ACC112 (cell line): ENCODE measurements at regions not wholly inside any gene's neighbourhood (a gene's known extent, or its start where the extent isn't known, plus 50 kb on each side); places are given as distances from the start of the nearest gene placed in this dataset.
"Not testable (repeated sequence)": the region's sequence is repeated elsewhere in the genome, so short reads cannot be mapped to it uniquely, and the experiment has no call there.

ENCODE experiments used
- H2AFZ ChIP-seq: fragments of 200-600 bp; sonication (generic); one replicate; pipeline ENCODE4 v1.6.0; 2017; ENCODE audit warnings: antibody characterized with exemption, low read length; ENCODE audit not compliant: unreplicated experiment
- H3K27ac ChIP-seq: fragments of 200-600 bp; sonication (generic); 2 replicates; pipeline ENCODE4 v1.5.1; 2014; ENCODE audit warnings: low read depth, mild to moderate bottlenecking, antibody characterized with exemption, low read length, moderate library complexity
- H3K27me3 ChIP-seq: fragments of 200-600 bp; sonication (generic); 2 replicates; pipeline ENCODE4 v1.6.1; 2014; ENCODE audit warnings: mild to moderate bottlenecking, antibody characterized with exemption, low read length, moderate library complexity, mixed read lengths; ENCODE audit not compliant: insufficient read depth
- H3K36me3 ChIP-seq: fragments of 200-600 bp; sonication (generic); 2 replicates; pipeline ENCODE4 v1.6.1; 2016; ENCODE audit warnings: mild to moderate bottlenecking, antibody characterized with exemption, low read length, moderate library complexity, mixed read lengths; ENCODE audit not compliant: insufficient read depth
- H3K4me1 ChIP-seq: fragments of 200-600 bp; sonication (generic); one replicate; pipeline ENCODE4 v1.6.1; 2016; ENCODE audit warnings: low read length, mixed read lengths; ENCODE audit not compliant: insufficient read depth, unreplicated experiment, control insufficient read depth
- H3K4me3 ChIP-seq: fragments of 200-600 bp; sonication (generic); 2 replicates; pipeline ENCODE4 v1.5.1; 2014; ENCODE audit warnings: mild to moderate bottlenecking, low read depth, low read length
- H3K79me2 ChIP-seq: fragments of 200-600 bp; sonication (generic); one replicate; pipeline ENCODE4 v1.6.0; 2016; ENCODE audit warnings: low read length; ENCODE audit not compliant: control insufficient read depth, unreplicated experiment, insufficient read depth

GRCh38 chr13:109271061-109271460 is 515.3 kb downstream of the IRS2 start:
- H3K4me1 ChIP-seq, result peaks cover 37% of the 10 kb centered on the region
- H3K27me3 ChIP-seq, result no peaks in the 10 kb centered on the region
- H3K4me3 ChIP-seq, result no peak overlapping the region
- peak overlapping the region; percentile 26; the same call in 1 of the 2 replicates for H3K27ac ChIP-seq
- H3K79me2 ChIP-seq, result no peaks in the 10 kb centered on the region
- no peak overlapping the region for H2AFZ ChIP-seq
- H3K36me3 ChIP-seq, result no peaks in the 10 kb centered on the region

GRCh38 chr13:109269381-109269780 is 517.0 kb downstream of the IRS2 start:
- H3K4me1 ChIP-seq, result peaks cover 26% of the 10 kb centered on the region
- not testable (repeated sequence) for H3K27ac ChIP-seq, H3K36me3 ChIP-seq, H3K27me3 ChIP-seq, H2AFZ ChIP-seq, H3K79me2 ChIP-seq, H3K4me3 ChIP-seq

GRCh38 chr13:109268492-109268891 is 517.9 kb downstream of the IRS2 start:
- peaks cover 18% of the 10 kb centered on the region for H3K4me1 ChIP-seq
- H3K36me3 ChIP-seq, H3K27ac ChIP-seq, H3K27me3 ChIP-seq, H2AFZ ChIP-seq, H3K4me3 ChIP-seq, H3K79me2 ChIP-seq: not testable (repeated sequence)

GRCh38 chr13:109267400-109267799 is 519.0 kb downstream of the IRS2 start:
- not testable (repeated sequence) for H3K4me1 ChIP-seq, H3K79me2 ChIP-seq, H3K27me3 ChIP-seq, H3K4me3 ChIP-seq, H3K36me3 ChIP-seq, H2AFZ ChIP-seq, H3K27ac ChIP-seq

GRCh38 chr13:109265438-109265742 is 521.0 kb downstream of the IRS2 start:
- H2AFZ ChIP-seq, H3K27ac ChIP-seq, H3K4me1 ChIP-seq, H3K36me3 ChIP-seq, H3K79me2 ChIP-seq, H3K27me3 ChIP-seq, H3K4me3 ChIP-seq: not testable (repeated sequence)

- H3K79me2 ChIP-seq, H3K4me1 ChIP-seq, H3K27ac ChIP-seq, H3K27me3 ChIP-seq, H3K4me3 ChIP-seq, H2AFZ ChIP-seq, H3K36me3 ChIP-seq: not testable (repeated sequence)
Measured at GRCh38 chr13:109264603-109265437, 521.6 kb downstream of the IRS2 start.

GRCh38 chr13:109257761-109258157 is 528.6 kb downstream of the IRS2 start:
- not testable (repeated sequence) for H3K79me2 ChIP-seq, H3K27me3 ChIP-seq, H3K4me3 ChIP-seq, H2AFZ ChIP-seq, H3K36me3 ChIP-seq
- Histone ChIP-seq H3K4me1 (peaks cover 18% of the 10 kb centered on the region), H3K27ac (peak overlapping the region; percentile 98)
